WTC11 (cell line): ENCODE measurements at regions not wholly inside any gene's neighbourhood (a gene's known extent, or its start where the extent isn't known, plus 50 kb on each side); places are given as distances from the start of the nearest gene placed in this dataset.

Source experiments
- ATAC-seq: fragments of 200-7000 bp; cut with Tn5 transposase; 2 replicates; pipeline ENCODE4 v1.10.0; 2021; ENCODE audit warnings: mild to moderate bottlenecking, moderate library complexity
- CTCF ChIA-PET: fragments of 300-600 bp; sonication (Branson Sonifier 250); formaldehyde crosslinking; loops from one replicate; lab custom pipeline; 2021; ENCODE audit warnings: antibody characterized with exemption; lab: Charles Lee
- POLR2A ChIA-PET: fragments of 350-600 bp; sonication (Branson Sonifier 250); formaldehyde crosslinking; loops from one replicate; lab custom pipeline; 2021; ENCODE audit warnings: antibody characterized with exemption; lab: Charles Lee
- DNase-seq: peaks from one replicate; pipeline ENCODE4 v3.0.0; 2021; ENCODE audit warnings: low spot score
- H3K27ac Mint-ChIP-seq: 2 replicates; pipeline ENCODE4 v1.8.0; 2021; ENCODE audit warnings: mixed read lengths
- H3K27me3 Mint-ChIP-seq: 2 replicates; pipeline ENCODE4 v1.8.0; 2021; ENCODE audit warnings: low read depth, mild to moderate bottlenecking, moderate library complexity, mixed read lengths
- H3K36me3 Mint-ChIP-seq: 2 replicates; pipeline ENCODE4 v1.8.0; 2021; ENCODE audit warnings: mixed read lengths
- H3K4me1 Mint-ChIP-seq: 2 replicates; pipeline ENCODE4 v1.8.0; 2022; ENCODE audit warnings: mixed read lengths
- H3K4me3 Mint-ChIP-seq: 2 replicates; pipeline ENCODE4 v1.8.0; 2021; ENCODE audit warnings: mild to moderate bottlenecking, moderate library complexity, mixed read lengths
- H3K9me3 Mint-ChIP-seq: 2 replicates; pipeline ENCODE4 v1.8.0; 2021; ENCODE audit warnings: mixed read lengths
- AFF4 ChIP-seq: sonication (generic); formaldehyde crosslinking; IDR thresholded peaks from 2 replicates; pipeline ENCODE4 v1.8.1; 2023; ENCODE audit warnings: mild to moderate bottlenecking, missing genetic modification reagents, borderline replicate concordance
- ATF1 ChIP-seq: sonication (generic); formaldehyde crosslinking; IDR thresholded peaks from 2 replicates; pipeline ENCODE4 v1.8.1; 2023; ENCODE audit warnings: mild to moderate bottlenecking, moderate library complexity, missing genetic modification reagents
- EMX1 ChIP-seq: fragments of 250-450 bp; sonication (Bioruptor Pico); IDR thresholded peaks from 2 replicates; pipeline ENCODE4 v1.8.0; 2021; ENCODE audit warnings: mild to moderate bottlenecking
- ESRRA ChIP-seq: sonication (generic); formaldehyde crosslinking; IDR thresholded peaks from 2 replicates; pipeline ENCODE4 v1.8.1; 2022; ENCODE audit warnings: mild to moderate bottlenecking, missing genetic modification reagents, borderline replicate concordance
- FOXJ3 ChIP-seq: sonication (generic); formaldehyde crosslinking; IDR thresholded peaks from 2 replicates; pipeline ENCODE4 v1.9.0; 2021; ENCODE audit warnings: missing genetic modification reagents, mild to moderate bottlenecking, borderline replicate concordance
- MAX ChIP-seq: sonication (generic); formaldehyde crosslinking; IDR thresholded peaks from 2 replicates; pipeline ENCODE4 v1.8.0; 2022; ENCODE audit warnings: mild to moderate bottlenecking, missing genetic modification reagents
- MXD4 ChIP-seq: fragments of 250-450 bp; sonication (Bioruptor Pico); IDR thresholded peaks from 2 replicates; pipeline ENCODE4 v1.8.0; 2021; ENCODE audit warnings: mild to moderate bottlenecking, moderate library complexity, borderline replicate concordance
- MYBL2 ChIP-seq: sonication (generic); formaldehyde crosslinking; IDR thresholded peaks from 2 replicates; pipeline ENCODE4 v1.8.1; 2023; ENCODE audit warnings: mild to moderate bottlenecking, moderate library complexity, missing genetic modification reagents
- NR3C1 ChIP-seq: sonication (generic); formaldehyde crosslinking; conservative IDR thresholded peaks from 2 replicates; pipeline ENCODE4 v1.8.1; 2023; ENCODE audit warnings: low read depth, mild to moderate bottlenecking, missing genetic modification reagents
- OVOL2 ChIP-seq: fragments of 250-450 bp; sonication (Bioruptor Pico); IDR thresholded peaks from 2 replicates; pipeline ENCODE4 v1.9.0; 2021; ENCODE audit warnings: mild to moderate bottlenecking, borderline replicate concordance
- RORB ChIP-seq: fragments of 250-450 bp; sonication (Bioruptor Pico); IDR thresholded peaks from 2 replicates; pipeline ENCODE4 v1.9.0; 2021; ENCODE audit warnings: mild to moderate bottlenecking
- SP1 ChIP-seq: sonication (generic); formaldehyde crosslinking; conservative IDR thresholded peaks from 2 replicates; pipeline ENCODE4 v1.8.1; 2022; ENCODE audit warnings: missing genetic modification reagents
- STAT6 ChIP-seq: sonication (generic); formaldehyde crosslinking; conservative IDR thresholded peaks from 2 replicates; pipeline ENCODE4 v1.8.1; 2023; ENCODE audit warnings: mild to moderate bottlenecking, low read depth, missing genetic modification reagents, moderate library complexity
- USF1 ChIP-seq: sonication (generic); formaldehyde crosslinking; IDR thresholded peaks from 2 replicates; pipeline ENCODE4 v1.8.0; 2022; ENCODE audit warnings: mild to moderate bottlenecking, missing genetic modification reagents
- ZBTB43 ChIP-seq: sonication (generic); formaldehyde crosslinking; IDR thresholded peaks from 2 replicates; pipeline ENCODE4 v1.8.1; 2023; ENCODE audit warnings: mild to moderate bottlenecking, missing genetic modification reagents
- ZNF423 ChIP-seq: fragments of 250-450 bp; sonication (Bioruptor Pico); IDR thresholded peaks from 2 replicates; pipeline ENCODE4 v2.1.2; 2022; ENCODE audit warnings: mild to moderate bottlenecking, moderate library complexity

- TF ChIP-seq RORB (no peak), MAX (CRISPR knock-in tag) (no peak), ESRRA (CRISPR knock-in tag) (no peak)
- ChIA-PET CTCF (no interaction called here), POLR2A (no interaction called here)
- ATAC-seq, result no peak
- DNase-seq, result no peak
- H3K36me3 Mint-ChIP-seq, result no peaks in the 10 kb centered on the region
- H3K4me3 Mint-ChIP-seq, result no peak overlapping the region
- no peaks in the 10 kb centered on the region for H3K27me3 Mint-ChIP-seq
- H3K9me3 Mint-ChIP-seq, result peaks cover 5% of the 10 kb centered on the region
- H3K4me1 Mint-ChIP-seq, result peaks cover 4% of the 10 kb centered on the region
- H3K27ac Mint-ChIP-seq, result no peak overlapping the region
Measured at GRCh38 chr5:128615578-128615977, 77.5 kb upstream of the FBN2 start.

GRCh38 chr5:128626536-128627090 lies 88.6 kb upstream of the FBN2 start:
- H3K27ac Mint-ChIP-seq, result no peak overlapping the region
- H3K36me3 Mint-ChIP-seq, result no peaks in the 10 kb centered on the region
- H3K4me1 Mint-ChIP-seq, result peaks cover 4% of the 10 kb centered on the region
- no peaks in the 10 kb centered on the region for H3K9me3 Mint-ChIP-seq
- no peaks in the 10 kb centered on the region for H3K27me3 Mint-ChIP-seq
- no peak overlapping the region for H3K4me3 Mint-ChIP-seq
- TF ChIP-seq ZBTB43 (CRISPR knock-in tag) (no peak), MYBL2 (CRISPR knock-in tag) (no peak), EMX1 (no peak), STAT6 (no peak), RORB (no peak), FOXJ3 (CRISPR knock-in tag) (no peak), ZNF423 (CRISPR knock-in tag) (no peak), AFF4 (CRISPR knock-in tag) (no peak)
- TF ChIP-seq, all 79 proteins: peak for 0
- ChIA-PET CTCF (no interaction called here), POLR2A (no interaction called here)
- DNase-seq (no peak), ATAC-seq (no peak)

- no peaks in the 10 kb centered on the region for H3K27me3 Mint-ChIP-seq
- H3K4me3 Mint-ChIP-seq, result no peak overlapping the region
- ATAC-seq (no peak), DNase-seq (no peak)
- TF ChIP-seq SP1 (no peak), ZBTB43 (CRISPR knock-in tag) (no peak), OVOL2 (CRISPR knock-in tag) (no peak), MAX (CRISPR knock-in tag) (no peak), MXD4 (CRISPR knock-in tag) (no peak), USF1 (CRISPR knock-in tag) (no peak), NR3C1 (CRISPR knock-in tag) (no peak), ATF1 (CRISPR knock-in tag) (no peak)
- POLR2A ChIA-PET, result no interaction called here
- H3K4me1 Mint-ChIP-seq, result peaks cover 4% of the 10 kb centered on the region
- no peaks in the 10 kb centered on the region for H3K36me3 Mint-ChIP-seq
- CTCF ChIA-PET, result no interaction called here
- H3K27ac Mint-ChIP-seq, result no peak overlapping the region
- no peaks in the 10 kb centered on the region for H3K9me3 Mint-ChIP-seq
Measured at GRCh38 chr5:128627939-128628338, 89.9 kb upstream of the FBN2 start.
